HG03280 (cell line): ENCODE measurements at regions not wholly inside any gene's neighbourhood (a gene's known extent, or its start where the extent isn't known, plus 50 kb on each side); places are given as distances from the start of the nearest gene placed in this dataset.
"Not testable (repeated sequence)": the region's sequence is repeated elsewhere in the genome, so short reads cannot be mapped to it uniquely, and the experiment has no call there.

ENCODE experiments used
- ATAC-seq: cut with Tn5 transposase; IDR thresholded peaks from one replicate; pipeline ENCODE4 v1.9.1; 2021; ENCODE audit warnings: mild to moderate bottlenecking, moderate library complexity; ENCODE audit not compliant: unreplicated experiment

DNA sequence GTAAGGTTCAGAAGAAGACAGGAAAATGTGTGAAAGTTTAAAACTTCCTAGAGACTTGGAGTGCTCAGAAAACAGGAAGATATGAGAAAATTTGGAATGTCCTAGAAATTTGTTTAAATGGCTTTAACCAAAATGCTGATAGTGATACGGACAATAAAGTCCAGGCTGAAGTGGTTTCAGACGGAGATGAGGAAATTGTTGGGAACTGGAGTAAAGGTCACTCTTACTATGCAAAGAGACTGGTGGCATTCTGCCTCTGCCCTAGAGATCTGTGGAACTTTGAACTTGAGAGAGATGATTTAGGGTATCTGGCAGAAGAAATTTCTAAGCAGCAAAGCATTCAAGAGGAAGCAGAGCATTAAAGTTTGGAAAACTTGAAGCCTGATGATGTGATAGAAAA is 126.7 kb upstream of the TGFBR2 start:
- not testable (repeated sequence) for ATAC-seq

DNA sequence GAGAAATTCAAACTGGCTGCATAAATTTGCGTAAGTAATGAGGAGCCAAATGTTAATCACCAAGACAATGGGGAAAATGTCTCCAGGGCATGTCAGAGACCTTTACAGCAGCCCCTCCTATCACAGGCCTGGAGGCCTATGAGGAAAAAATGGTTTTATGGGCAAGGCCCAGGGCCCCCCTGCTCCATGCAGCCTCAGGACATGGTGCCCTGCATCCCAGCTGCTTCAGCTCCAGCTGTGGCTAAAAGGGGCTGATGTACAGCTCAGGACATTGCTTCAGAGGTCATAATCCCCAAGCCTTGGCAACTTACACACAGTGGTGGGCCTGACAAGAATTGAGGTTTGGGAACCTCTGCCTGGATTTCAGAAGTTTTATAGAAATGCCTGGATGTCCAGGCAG is 126.2 kb upstream of the TGFBR2 start:
- not testable (repeated sequence) for ATAC-seq

DNA sequence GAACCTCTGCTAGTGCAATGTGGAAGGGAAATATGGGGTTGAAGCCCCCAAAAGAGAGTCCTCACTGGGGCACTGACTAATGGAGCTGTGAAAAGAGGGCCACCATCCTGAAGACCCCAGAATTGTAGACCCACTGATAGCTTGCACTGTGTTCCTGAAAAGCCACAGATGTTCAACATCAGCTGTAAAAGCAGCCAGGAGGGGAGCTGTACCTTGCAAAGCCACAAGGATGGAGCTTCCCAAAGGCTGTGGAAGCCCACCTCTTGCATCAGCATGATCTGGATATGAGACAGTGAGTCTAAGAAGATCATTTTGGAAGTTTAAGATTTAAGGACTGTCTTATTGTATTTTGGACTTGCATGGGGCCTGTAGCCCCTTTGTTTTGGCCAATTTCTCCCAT is 125.8 kb upstream of the TGFBR2 start:
- no peak for ATAC-seq

DNA sequence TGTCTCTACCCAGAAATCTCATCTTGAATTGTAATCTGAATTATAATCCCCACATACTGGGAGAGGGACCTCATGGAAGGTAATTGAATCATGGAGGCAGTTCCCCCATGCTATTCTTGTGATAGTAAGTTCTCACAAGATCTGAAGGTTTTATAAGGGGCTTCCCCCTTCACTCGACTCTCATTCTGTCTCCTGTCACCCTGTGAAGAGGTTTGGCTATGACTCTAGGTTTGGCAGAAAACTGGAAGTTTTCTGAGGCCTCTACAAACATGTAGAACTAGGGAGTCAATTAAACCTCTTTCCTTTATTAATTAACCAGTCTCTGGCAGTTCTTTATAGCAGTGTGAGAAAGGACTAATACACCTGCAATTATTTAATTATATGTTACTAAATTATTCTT is 125.2 kb upstream of the TGFBR2 start:
- ATAC-seq = no peak

GRCh38 chr3:30484229-30484628 is 122.2 kb upstream of the TGFBR2 start:
- not testable (repeated sequence) for ATAC-seq

DNA sequence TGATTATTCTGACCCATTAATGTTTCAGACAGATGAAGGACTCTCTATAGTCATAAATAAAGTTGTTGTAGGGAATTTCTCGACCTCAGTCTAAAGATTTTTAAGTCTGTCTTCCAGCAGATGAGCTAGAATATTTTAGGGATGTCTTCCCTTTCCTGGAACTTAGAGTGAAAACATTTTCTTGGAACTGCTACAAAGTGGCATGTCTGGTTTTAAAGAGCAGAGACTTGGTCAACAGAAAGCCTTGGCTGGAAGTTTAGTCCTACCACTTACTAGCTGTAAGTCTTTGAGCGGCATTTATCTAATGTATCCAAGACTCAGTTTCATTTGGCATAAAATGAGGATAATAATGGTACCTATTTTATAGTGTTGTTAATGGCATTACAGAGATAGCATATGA is 120.0 kb upstream of the TGFBR2 start:
- no peak for ATAC-seq

DNA sequence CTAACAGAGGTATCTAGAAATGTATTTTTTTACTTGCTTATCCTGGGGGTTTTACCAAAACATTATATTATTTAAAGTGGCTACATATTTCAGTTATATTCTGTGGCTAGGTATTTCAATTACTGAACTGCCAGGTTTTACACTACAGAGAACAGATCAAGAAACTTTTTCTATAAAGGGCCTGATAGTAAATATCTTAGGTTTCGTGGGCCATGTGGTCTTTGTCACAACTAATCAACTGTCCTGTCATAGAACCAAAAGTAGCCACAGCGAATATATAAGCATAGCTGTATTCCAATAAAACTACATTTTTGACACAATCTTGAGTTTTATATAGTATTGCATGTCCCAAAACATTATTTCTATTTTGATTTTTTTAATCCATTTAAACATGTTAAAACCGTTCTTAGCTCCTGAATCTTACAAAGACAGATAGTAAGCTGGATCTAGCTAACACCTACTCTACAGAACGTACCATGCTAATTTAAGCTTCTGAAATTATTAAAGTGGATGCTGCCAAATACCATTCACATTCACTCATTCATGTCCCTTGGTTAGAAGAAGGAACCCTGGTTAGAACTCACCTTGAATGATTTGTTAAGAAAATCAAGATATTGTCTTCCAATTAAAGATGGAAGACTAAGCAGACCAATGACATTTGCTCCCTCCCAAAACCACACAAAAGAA is 118.2 kb upstream of the TGFBR2 start:
- ATAC-seq = no peak

DNA sequence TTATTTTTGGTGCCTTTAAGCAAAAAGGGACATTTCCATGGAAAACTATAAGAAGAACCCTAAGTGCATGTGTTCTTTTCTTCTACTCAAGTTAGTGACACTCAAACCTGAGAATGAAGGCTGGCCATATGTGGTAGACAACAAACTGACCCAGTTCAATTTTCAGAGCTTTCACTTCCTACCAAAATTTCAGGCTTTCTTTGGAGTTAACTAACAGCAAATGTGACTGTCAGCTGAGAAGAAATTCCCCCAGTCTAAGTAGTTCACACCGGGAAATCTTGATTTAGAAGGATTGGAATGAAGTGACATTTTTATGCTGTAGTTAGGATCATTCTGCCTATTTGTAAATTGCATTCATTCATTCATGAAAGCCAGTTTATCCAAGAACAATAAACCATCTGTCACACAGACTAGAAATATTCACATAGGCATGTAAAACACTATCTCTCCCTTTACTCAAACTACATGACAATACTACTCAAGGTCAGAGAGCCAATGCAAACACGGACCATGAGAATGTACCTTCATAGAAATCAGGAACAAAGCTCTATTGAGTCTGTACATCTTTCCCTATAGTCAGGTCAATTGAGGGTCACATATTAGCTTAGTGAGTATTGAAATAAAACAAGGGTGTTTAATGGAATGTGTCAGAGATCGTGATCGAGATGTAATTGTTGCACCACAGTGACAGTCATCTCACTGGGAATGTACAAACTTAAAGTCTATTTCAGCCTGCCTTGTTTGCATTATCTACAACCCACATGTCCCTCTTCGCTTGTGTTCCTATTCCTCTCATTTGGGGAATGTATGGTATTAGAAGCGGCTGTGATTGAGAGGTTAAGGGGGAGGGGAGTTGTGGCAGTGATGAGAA is 113.8 kb upstream of the TGFBR2 start:
- ATAC-seq = no peak

GRCh38 chr3:30493911-30494311 is 112.5 kb upstream of the TGFBR2 start:
- no peak for ATAC-seq

DNA sequence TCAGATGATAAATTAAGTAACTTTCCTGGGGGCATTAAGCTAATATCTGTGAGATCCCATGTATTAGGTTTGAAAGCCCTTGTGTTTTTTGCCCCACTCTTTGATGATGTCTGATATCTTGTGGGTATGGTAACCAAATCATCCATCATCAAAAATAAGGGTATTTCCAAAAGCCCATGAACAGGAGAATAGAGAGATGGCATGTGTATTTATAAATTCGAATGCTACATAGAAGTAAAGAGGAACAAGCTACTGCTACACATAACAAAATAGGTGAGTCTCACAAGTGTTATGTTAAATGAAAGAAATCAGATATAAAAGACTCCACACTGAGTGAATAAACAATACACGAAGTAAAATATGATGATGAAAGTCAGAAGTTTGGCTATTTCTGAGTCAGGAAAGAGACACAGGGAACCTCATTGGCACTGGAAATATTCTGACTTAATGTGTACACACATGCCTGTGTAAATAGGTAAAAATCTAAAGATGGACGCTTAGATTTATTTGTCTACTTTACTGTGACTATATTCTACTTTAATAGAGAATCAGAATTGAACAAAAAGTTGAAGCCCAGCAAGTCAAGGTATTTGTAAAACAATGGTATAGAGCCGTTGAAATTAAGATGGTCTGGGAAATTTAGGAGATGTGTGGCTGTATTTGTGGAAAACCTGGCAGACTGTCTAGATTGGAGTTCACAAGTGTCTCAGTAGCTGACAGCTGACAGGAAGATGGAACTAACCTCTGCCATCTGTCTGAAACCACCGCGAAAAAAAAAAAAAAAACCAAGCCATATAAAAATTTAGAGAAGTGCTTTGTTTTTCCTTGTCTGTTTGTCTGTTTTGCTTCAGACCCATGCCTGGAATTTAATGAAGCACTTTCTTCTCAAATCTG is 111.0 kb upstream of the TGFBR2 start:
- no peak for ATAC-seq

- no peak for ATAC-seq
Observed at GRCh38 chr3:30496066-30496966, 110.1 kb upstream of the TGFBR2 start.

GRCh38 chr3:30498587-30498967 is 107.8 kb upstream of the TGFBR2 start:
- ATAC-seq = no peak

DNA sequence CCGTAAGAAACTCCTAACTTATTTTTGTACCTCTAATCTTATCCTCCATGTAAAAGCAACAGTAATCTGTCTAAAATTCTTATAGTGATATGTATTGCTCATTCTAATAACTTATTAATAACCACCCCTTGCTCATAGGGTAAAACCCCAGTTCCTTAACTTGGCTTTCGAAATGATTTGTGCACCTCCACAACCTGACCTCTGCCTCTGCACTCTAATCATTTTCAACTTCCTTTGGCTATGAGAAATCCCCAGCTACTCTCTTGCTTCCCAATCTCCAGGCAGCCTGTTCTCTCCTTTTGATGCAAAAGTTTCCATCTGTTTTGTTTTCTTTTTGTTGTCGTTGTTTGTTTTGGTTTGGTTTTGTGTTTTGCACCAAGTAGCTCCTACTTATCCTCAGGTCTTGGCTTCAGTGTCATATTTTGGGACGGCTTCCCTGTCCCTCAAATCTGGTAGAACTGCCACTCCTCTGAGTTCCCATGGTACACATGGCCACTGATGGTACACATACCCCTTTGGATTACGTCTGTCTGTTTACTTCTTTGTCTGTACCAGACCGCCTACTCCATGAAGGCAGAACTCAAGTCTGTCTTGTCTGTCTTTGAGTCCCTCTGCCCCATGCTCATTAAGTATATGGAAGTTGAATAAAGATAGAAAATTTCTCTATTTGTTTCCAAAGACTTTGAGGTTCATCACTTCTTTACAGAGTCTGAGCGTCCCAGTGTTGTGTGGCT is 105.6 kb upstream of the TGFBR2 start:
- peak; percentile 86 for ATAC-seq

DNA sequence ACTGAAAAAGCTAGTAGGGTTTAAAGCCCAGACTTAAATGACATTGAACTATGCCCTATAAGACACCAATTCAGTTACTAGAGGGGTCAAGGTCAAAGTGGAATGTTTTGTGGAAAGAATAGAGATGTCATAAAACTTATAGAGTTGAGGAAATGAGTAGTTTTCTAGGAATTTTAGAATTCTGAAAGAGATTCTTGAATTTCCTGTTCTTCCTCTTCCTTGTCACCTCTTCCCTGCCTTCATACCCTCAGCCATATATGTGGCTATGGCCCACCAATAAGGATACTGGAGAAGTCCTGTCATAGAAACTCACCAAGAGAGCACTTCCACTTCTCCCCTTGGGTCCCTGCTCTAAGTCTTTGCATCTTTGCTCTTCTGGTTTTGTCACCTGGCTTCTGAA is 104.9 kb upstream of the TGFBR2 start:
- ATAC-seq = no peak

- no peak for ATAC-seq
Observed at GRCh38 chr3:30502051-30502741, 104.2 kb upstream of the TGFBR2 start.

DNA sequence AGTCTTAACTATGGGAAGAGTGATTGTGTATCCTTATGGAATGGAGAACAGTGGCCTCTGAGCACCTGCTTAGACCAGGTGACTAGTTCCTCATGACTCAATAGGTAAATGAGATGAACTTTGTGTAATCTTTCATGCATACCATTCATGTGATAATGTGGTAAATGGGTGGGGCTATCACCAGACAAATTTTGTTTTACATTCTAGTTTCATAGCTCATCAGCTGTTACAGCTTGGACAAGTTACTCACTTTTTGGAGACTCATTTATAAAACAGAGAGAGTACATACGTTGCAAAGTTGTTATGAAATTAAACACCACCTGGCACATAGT is 103.7 kb upstream of the TGFBR2 start:
- no peak for ATAC-seq

GRCh38 chr3:30503446-30503845 is 103.0 kb upstream of the TGFBR2 start:
- ATAC-seq = no peak

GRCh38 chr3:30504939-30505338 is 101.5 kb upstream of the TGFBR2 start:
- ATAC-seq = no peak

DNA sequence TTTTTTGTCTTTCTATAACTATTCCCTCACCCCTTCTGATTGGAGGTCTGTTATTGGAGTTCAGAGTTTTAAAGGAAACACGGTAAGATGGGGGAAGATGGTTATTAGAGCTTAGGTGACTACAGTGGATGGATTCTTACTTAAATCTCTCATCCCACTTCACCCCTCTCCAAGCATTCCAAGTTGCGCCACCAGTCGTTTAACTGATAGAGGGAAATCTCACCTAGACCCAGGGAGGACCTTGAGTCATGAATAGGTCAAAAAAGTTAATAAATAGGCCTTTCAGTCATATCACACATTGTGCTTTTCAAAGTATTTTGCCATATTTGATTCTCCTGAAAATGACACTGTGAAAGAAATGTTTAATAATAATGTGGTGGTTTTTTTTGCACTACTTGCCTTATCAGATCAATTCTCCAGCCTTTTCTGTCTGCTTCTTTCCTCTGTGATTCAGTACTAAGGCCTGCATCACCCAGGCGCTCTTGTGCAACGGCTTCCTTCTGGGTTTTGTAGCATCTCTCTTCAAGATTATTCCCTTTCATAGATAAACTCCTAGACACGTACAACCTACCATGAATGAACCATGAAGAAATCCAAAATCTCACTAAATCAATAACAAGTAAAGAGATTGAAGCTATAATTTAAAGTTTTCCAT is 100.4 kb upstream of the TGFBR2 start:
- ATAC-seq = no peak
